ENCODE measurements at regions not wholly inside any gene's neighbourhood (a gene's known extent, or its start where the extent isn't known, plus 50 kb on each side); places are given as distances from the start of the nearest gene placed in this dataset.

DNA sequence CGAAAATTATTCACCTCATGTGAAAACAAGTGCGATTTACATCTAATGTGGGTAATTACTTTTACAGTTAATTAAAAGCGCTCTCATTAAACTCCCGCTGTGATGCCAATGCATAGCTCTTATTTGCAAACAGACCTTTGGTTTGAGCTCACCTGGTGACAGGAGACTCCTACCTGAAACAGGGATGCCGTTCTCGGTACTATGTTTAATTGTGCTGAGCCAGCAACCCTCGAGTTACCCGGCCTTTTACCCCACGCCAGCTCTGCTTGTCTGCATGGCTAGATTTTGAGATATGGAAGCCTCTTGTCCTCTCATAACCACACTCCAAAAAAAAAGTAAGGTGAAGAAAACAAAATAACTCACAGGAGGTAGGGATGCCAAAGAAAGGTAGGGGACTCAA is 690.4 kb upstream of the RBFOX1 start:
- TF ChIP-seq POLR2A (IDR thresholded peaks at IDR 0.05) = no peak
- TF ChIP-seq, protein P1, sequence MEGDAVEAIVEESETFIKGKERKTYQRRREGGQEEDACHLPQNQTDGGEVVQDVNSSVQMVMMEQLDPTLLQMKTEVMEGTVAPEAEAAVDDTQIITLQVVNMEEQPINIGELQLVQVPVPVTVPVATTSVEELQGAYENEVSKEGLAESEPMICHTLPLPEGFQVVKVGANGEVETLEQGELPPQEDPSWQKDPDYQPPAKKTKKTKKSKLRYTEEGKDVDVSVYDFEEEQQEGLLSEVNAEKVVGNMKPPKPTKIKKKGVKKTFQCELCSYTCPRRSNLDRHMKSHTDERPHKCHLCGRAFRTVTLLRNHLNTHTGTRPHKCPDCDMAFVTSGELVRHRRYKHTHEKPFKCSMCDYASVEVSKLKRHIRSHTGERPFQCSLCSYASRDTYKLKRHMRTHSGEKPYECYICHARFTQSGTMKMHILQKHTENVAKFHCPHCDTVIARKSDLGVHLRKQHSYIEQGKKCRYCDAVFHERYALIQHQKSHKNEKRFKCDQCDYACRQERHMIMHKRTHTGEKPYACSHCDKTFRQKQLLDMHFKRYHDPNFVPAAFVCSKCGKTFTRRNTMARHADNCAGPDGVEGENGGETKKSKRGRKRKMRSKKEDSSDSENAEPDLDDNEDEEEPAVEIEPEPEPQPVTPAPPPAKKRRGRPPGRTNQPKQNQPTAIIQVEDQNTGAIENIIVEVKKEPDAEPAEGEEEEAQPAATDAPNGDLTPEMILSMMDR (IDR thresholded peaks at IDR 0.05) = no peak

Data from breast epithelium (tissue), 3 donors.